ENCODE measurements at regions not wholly inside any gene's neighbourhood (a gene's known extent, or its start where the extent isn't known, plus 50 kb on each side); places are given as distances from the start of the nearest gene placed in this dataset.
"Not testable (repeated sequence)": the region's sequence is repeated elsewhere in the genome, so short reads cannot be mapped to it uniquely, and the experiment has no call there.

- not testable (repeated sequence) for DNase-seq
Measured at GRCh38 chr5:72579290-72579689, 72.1 kb upstream of the ZNF366 start.

GRCh38 chr5:72572236-72572765 lies 65.1 kb upstream of the ZNF366 start:
- no peak for DNase-seq

- DNase-seq, result no peak
Measured at GRCh38 chr5:72569408-72569944, 62.3 kb upstream of the ZNF366 start.

GRCh38 chr5:72566746-72567145 lies 59.5 kb upstream of the ZNF366 start:
- no peak for DNase-seq

- DNase-seq, result no peak
Measured at GRCh38 chr5:72565513-72566289, 58.5 kb upstream of the ZNF366 start.

GRCh38 chr5:72562717-72563116 lies 55.5 kb upstream of the ZNF366 start:
- DNase-seq, result no peak

- DNase-seq, result no peak
Measured at GRCh38 chr5:72561148-72561972, 54.1 kb upstream of the ZNF366 start.

- DNase-seq, result no peak
Measured at GRCh38 chr5:72559866-72560766, 52.9 kb upstream of the ZNF366 start.

GRCh38 chr5:72558383-72558782 lies 51.2 kb upstream of the ZNF366 start:
- no peak for DNase-seq

GRCh38 chr5:72558046-72558336 lies 50.8 kb upstream of the ZNF366 start:
- DNase-seq, result no peak

- no peak for DNase-seq
Measured at GRCh38 chr5:72557167-72558045, 50.2 kb upstream of the ZNF366 start.
